HG02884 (cell line): ENCODE measurements at regions not wholly inside any gene's neighbourhood (a gene's known extent, or its start where the extent isn't known, plus 50 kb on each side); places are given as distances from the start of the nearest gene placed in this dataset.

ENCODE experiments used
- ATAC-seq: cut with Tn5 transposase; IDR thresholded peaks from one replicate; pipeline ENCODE4 v1.9.1; 2021; ENCODE audit warnings: mild to moderate bottlenecking, moderate library complexity; ENCODE audit not compliant: unreplicated experiment

GRCh38 chr15:70449311-70450141, 313.8 kb downstream of the UACA start:
- ATAC-seq, result no peak

- no peak for ATAC-seq
Observed at GRCh38 chr15:70447928-70448698, 315.2 kb downstream of the UACA start.

- ATAC-seq, result no peak
Observed at GRCh38 chr15:70447521-70447920, 315.8 kb downstream of the UACA start.

DNA sequence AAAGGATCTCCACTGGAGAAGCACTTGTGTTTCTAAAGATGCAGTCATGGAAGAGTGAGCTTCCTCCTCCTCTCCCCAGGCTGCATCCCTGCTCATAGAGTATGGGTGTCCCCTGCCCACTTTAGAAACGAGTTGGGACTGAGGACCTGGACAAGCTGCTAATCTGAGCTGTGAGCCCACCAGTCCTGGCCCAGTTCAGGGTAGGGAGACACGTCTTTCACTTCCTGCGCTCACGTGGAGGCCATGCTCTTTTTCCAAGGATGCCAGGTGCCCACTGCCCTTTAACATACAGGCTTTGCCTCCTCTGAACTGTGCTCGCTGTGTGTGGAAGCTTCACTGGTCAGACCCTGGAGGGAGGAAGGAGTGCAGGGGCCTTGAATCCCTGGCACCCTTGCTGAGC, 316.3 kb downstream of the UACA start:
- no peak for ATAC-seq

GRCh38 chr15:70443486-70444273, 319.7 kb downstream of the UACA start:
- ATAC-seq, result no peak

DNA sequence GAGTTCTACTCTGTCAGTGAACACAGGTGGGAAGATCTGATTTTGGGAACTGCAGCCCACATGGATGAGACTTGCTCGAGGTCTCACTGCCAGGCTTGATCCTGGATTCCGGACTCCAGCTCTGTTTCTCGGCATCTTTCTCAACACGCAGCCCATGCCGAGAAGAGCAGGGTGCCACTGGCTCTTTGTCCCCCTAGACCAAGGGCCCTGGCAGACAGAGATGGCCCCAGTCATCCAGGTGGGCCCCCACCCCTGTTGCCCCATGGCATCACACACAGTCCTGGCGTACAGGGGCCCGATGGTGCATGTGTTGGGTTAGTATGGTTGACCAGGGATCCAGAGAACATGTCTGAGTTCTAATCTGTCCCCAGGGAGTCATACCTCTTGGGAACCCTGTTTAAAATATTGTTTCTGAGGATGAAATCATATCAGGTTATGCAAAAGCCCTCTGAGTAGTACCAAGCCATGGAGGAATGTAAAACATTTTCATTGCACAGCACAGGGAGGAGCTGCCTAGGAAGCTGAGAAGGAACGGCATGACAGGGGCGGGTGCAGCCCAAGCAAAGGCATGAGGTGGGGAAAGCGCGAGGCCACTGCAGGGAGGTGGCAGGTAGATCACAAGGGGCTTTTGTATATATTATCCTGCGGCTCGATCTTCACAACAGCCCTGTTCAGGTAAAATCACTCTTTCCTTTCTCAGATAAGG, 320.6 kb downstream of the UACA start:
- ATAC-seq, result no peak

DNA sequence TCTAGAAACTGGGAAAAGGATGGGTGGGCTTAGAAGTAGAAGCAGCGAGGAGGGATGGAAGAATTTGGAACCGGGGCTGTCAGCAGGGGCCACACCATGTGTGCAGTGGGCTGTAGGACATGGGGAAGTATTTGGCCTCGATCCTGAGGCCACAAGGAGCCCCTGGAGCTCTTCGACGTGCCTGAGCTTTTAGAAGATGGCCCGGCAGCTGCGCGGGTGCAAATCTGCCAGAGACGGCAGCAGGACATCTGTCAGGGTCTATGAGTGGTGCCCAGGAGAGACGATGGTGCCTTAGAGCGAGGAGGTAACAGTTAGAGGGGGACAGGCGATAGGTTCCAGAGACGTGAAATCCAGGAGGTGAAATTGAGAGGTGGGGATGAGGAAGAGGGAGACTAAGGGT, 321.1 kb downstream of the UACA start:
- no peak for ATAC-seq

- no peak for ATAC-seq
Observed at GRCh38 chr15:70440416-70441138, 322.8 kb downstream of the UACA start.

DNA sequence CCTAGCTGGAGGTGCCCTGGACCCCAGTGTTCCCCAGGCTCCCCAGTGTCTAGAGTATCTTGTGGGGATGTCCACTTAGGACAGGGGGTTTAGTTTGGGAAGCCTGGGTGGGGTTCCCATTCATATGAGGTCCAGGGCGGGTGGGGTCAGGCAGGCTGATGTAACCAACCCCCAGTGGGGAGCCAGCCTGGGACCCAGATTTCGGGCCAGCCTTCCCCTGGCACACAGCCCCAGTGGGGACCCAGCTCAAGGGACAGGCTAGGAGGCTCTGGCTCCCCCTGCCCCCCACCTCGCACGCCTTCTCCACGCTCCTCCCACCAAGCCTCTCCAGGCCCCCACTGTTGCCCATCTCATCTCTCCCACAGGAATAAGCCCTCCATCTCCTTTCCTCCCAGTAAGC, 323.5 kb downstream of the UACA start:
- ATAC-seq, result no peak

- no peak for ATAC-seq
Observed at GRCh38 chr15:70439304-70439877, 324.0 kb downstream of the UACA start.

- ATAC-seq, result no peak
Observed at GRCh38 chr15:70438776-70439175, 324.6 kb downstream of the UACA start.

DNA sequence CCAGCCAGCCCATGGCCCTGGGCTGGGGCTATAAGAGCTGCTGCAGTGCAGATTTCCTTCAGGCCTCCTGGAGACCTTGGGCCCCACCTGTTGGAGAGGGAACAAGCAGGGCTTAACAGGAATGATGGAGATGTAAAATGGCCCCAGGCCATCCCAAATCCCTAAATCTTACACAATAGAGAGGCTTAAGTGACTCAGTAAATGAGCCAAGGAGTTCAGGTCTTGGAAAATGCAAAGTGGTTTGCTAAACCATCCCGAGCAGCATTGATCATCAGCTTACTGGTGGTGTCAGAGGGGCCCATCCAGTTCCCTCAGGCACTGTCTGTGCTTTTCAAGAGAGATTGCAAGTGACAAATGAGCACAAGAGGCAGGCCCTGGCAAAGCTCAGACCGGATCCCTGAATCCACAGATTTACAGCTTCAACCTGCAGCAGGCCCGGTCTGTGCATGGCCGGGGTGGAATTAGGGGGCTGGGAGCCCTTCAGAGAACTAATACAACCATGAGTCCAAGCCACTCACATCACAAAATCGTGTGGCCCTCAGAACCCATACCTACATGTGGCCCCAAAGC, 325.4 kb downstream of the UACA start:
- no peak for ATAC-seq

- no peak for ATAC-seq
Observed at GRCh38 chr15:70437089-70437488, 326.3 kb downstream of the UACA start.

- ATAC-seq, result no peak
Observed at GRCh38 chr15:70436428-70436827, 326.9 kb downstream of the UACA start.

DNA sequence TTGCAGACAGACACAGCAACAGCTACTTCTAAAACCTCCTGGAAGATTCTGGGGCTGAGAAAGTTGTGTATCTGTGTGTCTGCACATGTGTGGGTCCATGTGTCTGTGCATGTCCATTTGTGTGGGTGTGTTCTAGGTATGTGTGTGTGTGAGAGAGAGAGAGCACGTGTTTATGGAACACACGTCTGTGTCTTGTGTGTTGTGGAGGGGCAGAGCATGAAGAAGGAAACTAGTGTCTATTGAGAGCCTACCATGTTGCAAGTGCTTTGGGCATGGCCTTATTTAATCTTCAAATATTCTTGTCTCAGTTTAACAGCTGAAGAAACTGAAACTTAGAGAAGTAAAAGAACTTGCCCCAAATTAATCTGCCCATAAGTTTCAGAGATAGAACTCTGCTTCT, 327.5 kb downstream of the UACA start:
- ATAC-seq, result no peak

DNA sequence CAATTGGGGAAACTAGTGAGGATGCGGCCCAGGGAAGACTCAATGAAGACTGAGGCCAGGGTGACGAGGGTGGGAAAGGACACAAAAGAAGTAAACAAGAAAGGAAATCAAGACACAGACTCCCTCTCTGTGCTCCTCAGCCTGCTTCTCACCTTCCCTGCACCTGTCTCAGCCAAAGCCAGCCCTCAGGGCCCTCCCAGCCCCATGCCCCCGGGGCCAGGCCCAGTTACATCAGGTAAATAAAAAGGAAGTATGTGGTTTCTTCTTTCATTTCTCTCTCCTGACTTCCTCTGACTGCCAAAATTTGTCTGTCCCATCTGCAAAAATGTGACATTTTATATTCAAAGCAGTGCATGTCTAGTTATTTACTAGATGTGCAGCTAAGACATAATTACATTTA, 328.0 kb downstream of the UACA start:
- no peak for ATAC-seq

- no peak for ATAC-seq
Observed at GRCh38 chr15:70433586-70434324, 329.6 kb downstream of the UACA start.

GRCh38 chr15:70432924-70433495, 330.3 kb downstream of the UACA start:
- ATAC-seq, result no peak
